SK-N-SH treated with all-trans-retinoic acid at 6 μM for 48 hours (cell line): ENCODE measurements at regions not wholly inside any gene's neighbourhood (a gene's known extent, or its start where the extent isn't known, plus 50 kb on each side); places are given as distances from the start of the nearest gene placed in this dataset.

ENCODE experiments used
- ATAC-seq: fragments of 200-7000 bp; cut with Tn5 transposase; 3 replicates; pipeline ENCODE4 v1.9.1; 2020; ENCODE audit warnings: mild to moderate bottlenecking, moderate library complexity
- ARNTL ChIP-seq: fragments of 450-650 bp; formaldehyde crosslinking; IDR thresholded peaks from 2 replicates; pipeline ENCODE4 v1.5.0; 2020; ENCODE audit warnings: low read depth, mild to moderate bottlenecking, moderate library complexity, borderline replicate concordance
- CSDC2 ChIP-seq: fragments of 250-450 bp; sonication (Bioruptor Pico); IDR thresholded peaks from 2 replicates; pipeline ENCODE4 v1.5.0; 2020; ENCODE audit warnings: mild to moderate bottlenecking, moderate library complexity
- CSRNP3 ChIP-seq: fragments of 250-450 bp; sonication (Bioruptor Pico); IDR thresholded peaks from 2 replicates; pipeline ENCODE4 v1.5.1; 2021; ENCODE audit warnings: mild to moderate bottlenecking, moderate library complexity
- ESRRG ChIP-seq: fragments of 250-450 bp; sonication (Bioruptor Pico); IDR thresholded peaks from 2 replicates; pipeline ENCODE4 v1.6.1; 2021; ENCODE audit warnings: mild to moderate bottlenecking
- GLIS3 ChIP-seq: fragments of 250-450 bp; sonication (Bioruptor Pico); IDR thresholded peaks from 2 replicates; pipeline ENCODE4 v1.5.0; 2020; ENCODE audit warnings: mild to moderate bottlenecking, moderate library complexity
- ISL1 ChIP-seq: fragments of 250-450 bp; sonication (Bioruptor Pico); IDR thresholded peaks from 2 replicates; pipeline ENCODE4 v2.1.2; 2022; ENCODE audit warnings: mild to moderate bottlenecking, moderate library complexity
- OSR1 ChIP-seq: fragments of 250-450 bp; sonication (Bioruptor Pico); IDR thresholded peaks from 2 replicates; pipeline ENCODE4 v1.8.0; 2022; ENCODE audit warnings: moderate library complexity, mild to moderate bottlenecking, inconsistent platforms
- POU6F1 ChIP-seq: fragments of 250-450 bp; sonication (Bioruptor Pico); IDR thresholded peaks from 2 replicates; pipeline ENCODE4 v1.8.0; 2021; ENCODE audit warnings: low read depth, mild to moderate bottlenecking, moderate library complexity, borderline replicate concordance
- RARB ChIP-seq: fragments of 250-450 bp; sonication (Bioruptor Pico); IDR thresholded peaks from 2 replicates; pipeline ENCODE4 v1.8.0; 2021; ENCODE audit warnings: mild to moderate bottlenecking, moderate library complexity
- SNAI2 ChIP-seq: fragments of 250-450 bp; sonication (Bioruptor Pico); IDR thresholded peaks from 2 replicates; pipeline ENCODE4 v1.5.0; 2020; ENCODE audit warnings: mild to moderate bottlenecking, moderate library complexity
- TCF4 ChIP-seq: fragments of 250-450 bp; sonication (Bioruptor Pico); IDR thresholded peaks from 2 replicates; pipeline ENCODE4 v1.8.0; 2021; ENCODE audit warnings: mild to moderate bottlenecking, moderate library complexity, borderline replicate concordance
- TOX ChIP-seq: fragments of 250-450 bp; sonication (Bioruptor Pico); IDR thresholded peaks from 2 replicates; pipeline ENCODE4 v1.8.0; 2021; ENCODE audit warnings: mild to moderate bottlenecking, moderate library complexity, borderline replicate concordance
- TSHZ2 ChIP-seq: fragments of 250-450 bp; sonication (Bioruptor Pico); IDR thresholded peaks from 2 replicates; pipeline ENCODE4 v1.5.0; 2020; ENCODE audit warnings: mild to moderate bottlenecking, moderate library complexity
- ZC3H10 ChIP-seq: fragments of 250-450 bp; sonication (Bioruptor Pico); IDR thresholded peaks from 2 replicates; pipeline ENCODE4 v1.5.1; 2021; ENCODE audit warnings: mild to moderate bottlenecking, moderate library complexity
- ZFP3 ChIP-seq: fragments of 250-450 bp; sonication (Bioruptor Pico); IDR thresholded peaks from 2 replicates; pipeline ENCODE4 v1.5.0; 2020; ENCODE audit warnings: mild to moderate bottlenecking, moderate library complexity
- ZFP30 ChIP-seq: fragments of 450-650 bp; formaldehyde crosslinking; IDR thresholded peaks from 2 replicates; pipeline ENCODE4 v1.5.0; 2022; ENCODE audit warnings: mild to moderate bottlenecking, moderate library complexity
- ZNF565 ChIP-seq: fragments of 450-650 bp; formaldehyde crosslinking; conservative IDR thresholded peaks from 2 replicates; pipeline ENCODE4 v1.5.0; 2020; ENCODE audit warnings: low read depth, mild to moderate bottlenecking, moderate library complexity
- ZNF70 ChIP-seq: fragments of 450-650 bp; formaldehyde crosslinking; IDR thresholded peaks from 2 replicates; pipeline ENCODE4 v1.5.0; 2020; ENCODE audit warnings: mild to moderate bottlenecking, moderate library complexity
- TF ChIP-seq, protein P1 (sequence below): fragments of 250-450 bp; sonication (Bioruptor Pico); IDR thresholded peaks from 2 replicates; pipeline ENCODE4 v1.8.0; 2020; ENCODE audit warnings: mild to moderate bottlenecking, moderate library complexity, borderline replicate concordance
- TF ChIP-seq, protein P2 (sequence below): fragments of 250-450 bp; sonication (Bioruptor Pico); IDR thresholded peaks from 2 replicates; pipeline ENCODE4 v1.5.1; 2020; ENCODE audit warnings: low read depth, mild to moderate bottlenecking, moderate library complexity

GRCh38 chr13:111551204-111551820 is 230.9 kb downstream of the TEX29 start:
- no peak for TF ChIP-seq ZNF70
- TF ChIP-seq POU6F1 (CRISPR knock-in tag) = no peak
- no peak for TF ChIP-seq ESRRG (CRISPR knock-in tag)
- no peak for TF ChIP-seq ZC3H10 (CRISPR knock-in tag)
- TF ChIP-seq ISL1 (CRISPR knock-in tag) = no peak
- TF ChIP-seq SNAI2 (CRISPR knock-in tag) = no peak
- no peak for TF ChIP-seq GLIS3 (CRISPR knock-in tag)
- no peak for TF ChIP-seq ZFP3 (CRISPR knock-in tag)
- TF ChIP-seq CSDC2 (CRISPR knock-in tag) = no peak
- TF ChIP-seq, protein P1, sequence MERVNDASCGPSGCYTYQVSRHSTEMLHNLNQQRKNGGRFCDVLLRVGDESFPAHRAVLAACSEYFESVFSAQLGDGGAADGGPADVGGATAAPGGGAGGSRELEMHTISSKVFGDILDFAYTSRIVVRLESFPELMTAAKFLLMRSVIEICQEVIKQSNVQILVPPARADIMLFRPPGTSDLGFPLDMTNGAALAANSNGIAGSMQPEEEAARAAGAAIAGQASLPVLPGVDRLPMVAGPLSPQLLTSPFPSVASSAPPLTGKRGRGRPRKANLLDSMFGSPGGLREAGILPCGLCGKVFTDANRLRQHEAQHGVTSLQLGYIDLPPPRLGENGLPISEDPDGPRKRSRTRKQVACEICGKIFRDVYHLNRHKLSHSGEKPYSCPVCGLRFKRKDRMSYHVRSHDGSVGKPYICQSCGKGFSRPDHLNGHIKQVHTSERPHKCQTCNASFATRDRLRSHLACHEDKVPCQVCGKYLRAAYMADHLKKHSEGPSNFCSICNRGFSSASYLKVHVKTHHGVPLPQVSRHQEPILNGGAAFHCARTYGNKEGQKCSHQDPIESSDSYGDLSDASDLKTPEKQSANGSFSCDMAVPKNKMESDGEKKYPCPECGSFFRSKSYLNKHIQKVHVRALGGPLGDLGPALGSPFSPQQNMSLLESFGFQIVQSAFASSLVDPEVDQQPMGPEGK (CRISPR knock-in tag) = no peak
- TF ChIP-seq OSR1 (CRISPR knock-in tag) = no peak
- TF ChIP-seq ARNTL (CRISPR knock-in tag) = no peak
- TF ChIP-seq, protein P2, sequence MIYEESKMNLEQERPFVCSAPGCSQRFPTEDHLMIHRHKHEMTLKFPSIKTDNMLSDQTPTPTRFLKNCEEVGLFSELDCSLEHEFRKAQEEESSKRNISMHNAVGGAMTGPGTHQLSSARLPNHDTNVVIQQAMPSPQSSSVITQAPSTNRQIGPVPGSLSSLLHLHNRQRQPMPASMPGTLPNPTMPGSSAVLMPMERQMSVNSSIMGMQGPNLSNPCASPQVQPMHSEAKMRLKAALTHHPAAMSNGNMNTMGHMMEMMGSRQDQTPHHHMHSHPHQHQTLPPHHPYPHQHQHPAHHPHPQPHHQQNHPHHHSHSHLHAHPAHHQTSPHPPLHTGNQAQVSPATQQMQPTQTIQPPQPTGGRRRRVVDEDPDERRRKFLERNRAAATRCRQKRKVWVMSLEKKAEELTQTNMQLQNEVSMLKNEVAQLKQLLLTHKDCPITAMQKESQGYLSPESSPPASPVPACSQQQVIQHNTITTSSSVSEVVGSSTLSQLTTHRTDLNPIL (CRISPR knock-in tag) = no peak
- no peak for TF ChIP-seq RARB (CRISPR knock-in tag)
- TF ChIP-seq TSHZ2 (CRISPR knock-in tag) = no peak
- no peak for TF ChIP-seq ZNF565
- TF ChIP-seq TCF4 (CRISPR knock-in tag) = no peak
- TF ChIP-seq CSRNP3 (CRISPR knock-in tag) = no peak
- no peak for TF ChIP-seq ZFP30 (CRISPR knock-in tag)
- ATAC-seq = no peak

DNA sequence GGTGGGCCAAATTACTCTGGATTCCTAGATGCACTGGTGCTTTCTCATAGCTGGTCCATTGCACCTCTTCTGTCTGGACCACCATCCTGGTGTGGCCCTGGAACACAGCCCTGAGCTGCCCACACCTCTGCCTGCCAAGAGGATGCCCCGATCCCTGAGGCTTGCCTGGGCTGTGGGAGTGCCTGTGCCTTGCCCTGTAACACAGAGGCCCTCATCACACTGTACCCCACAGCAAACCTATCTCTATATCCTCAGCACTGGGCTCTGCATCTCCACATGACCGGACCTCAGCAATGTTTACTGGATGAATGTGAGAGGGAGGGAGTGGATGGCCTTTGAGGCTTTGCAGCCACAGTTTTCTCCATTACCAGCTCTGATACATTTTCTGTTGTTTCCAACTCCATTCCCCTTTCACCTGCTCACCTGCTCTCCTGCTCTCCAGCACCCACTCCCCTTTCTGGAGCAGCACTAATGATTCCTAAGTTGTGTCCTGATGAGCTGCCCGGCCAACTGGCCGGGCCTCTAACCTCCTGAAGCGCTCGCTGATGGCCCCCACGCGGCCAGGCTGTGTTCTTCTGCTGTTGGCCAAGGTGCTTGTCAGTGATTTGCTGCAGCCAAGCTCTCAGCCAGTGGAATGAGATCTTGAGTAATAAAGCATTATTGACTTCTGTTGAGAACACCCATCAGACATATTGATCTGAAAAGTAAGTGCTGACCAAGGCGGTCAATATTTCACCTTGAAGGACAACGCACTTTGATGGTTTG is 232.6 kb downstream of the TEX29 start:
- ATAC-seq = no peak
- no peak for TF ChIP-seq CSRNP3 (CRISPR knock-in tag)
- no peak for TF ChIP-seq ISL1 (CRISPR knock-in tag)
- TF ChIP-seq TSHZ2 (CRISPR knock-in tag) = no peak
- no peak for TF ChIP-seq ZFP3 (CRISPR knock-in tag)
- no peak for TF ChIP-seq TOX (CRISPR knock-in tag)
- no peak for TF ChIP-seq RARB (CRISPR knock-in tag)
- no peak for TF ChIP-seq POU6F1 (CRISPR knock-in tag)
- TF ChIP-seq CSDC2 (CRISPR knock-in tag) = no peak
- no peak for TF ChIP-seq ZFP30 (CRISPR knock-in tag)
- TF ChIP-seq ZNF70 = no peak
- TF ChIP-seq ESRRG (CRISPR knock-in tag) = no peak
- TF ChIP-seq ZNF565 = no peak
- no peak for TF ChIP-seq TCF4 (CRISPR knock-in tag)
